OCI-LY3 (cell line): ENCODE measurements at regions not wholly inside any gene's neighbourhood (a gene's known extent, or its start where the extent isn't known, plus 50 kb on each side); places are given as distances from the start of the nearest gene placed in this dataset.

Source experiments
- H2AFZ ChIP-seq: fragments of 200-600, 300-600 bp; shearing (Covaris generic); 2 replicates; pipeline ENCODE4 v1.6.0; 2014; ENCODE audit warnings: antibody characterized with exemption, low read depth, low read length
- H3K27ac ChIP-seq: fragments of 200-600, 300-600 bp; sonication (generic); 2 replicates; pipeline ENCODE4 v1.5.1; 2014; ENCODE audit warnings: mild to moderate bottlenecking, low read length, moderate library complexity, mixed read lengths
- H3K27me3 ChIP-seq: fragments of 200-600, 300-600 bp; sonication (generic); 2 replicates; pipeline ENCODE4 v1.6.1; 2014; ENCODE audit warnings: low read depth, low read length, mixed read lengths
- H3K36me3 ChIP-seq: fragments of 200-600, 300-600 bp; sonication (generic); replicated peaks from 2 replicates; pipeline ENCODE3; 2014; ENCODE audit warnings: low read depth, low read length, mixed read lengths
- H3K4me1 ChIP-seq: fragments of 300-600, 200-600 bp; sonication (generic); 2 replicates; pipeline ENCODE4 v1.6.1; 2014; ENCODE audit warnings: low read length, mixed read lengths
- H3K4me2 ChIP-seq: fragments of 200-600, 300-600 bp; sonication (generic); 2 replicates; pipeline ENCODE4 v1.6.1; 2014; ENCODE audit warnings: low read length, mixed read lengths
- H3K4me3 ChIP-seq: fragments of 300-600, 200-600 bp; sonication (generic); 2 replicates; pipeline ENCODE4 v1.5.1; 2014; ENCODE audit warnings: antibody characterized with exemption, mild to moderate bottlenecking, low read length, moderate library complexity
- H3K79me2 ChIP-seq: fragments of 300-600, 200-600 bp; shearing (Covaris generic); 2 replicates; pipeline ENCODE4 v1.6.1; 2014; ENCODE audit warnings: mild to moderate bottlenecking, low read length, mixed read lengths
- H3K9ac ChIP-seq: fragments of 300-600, 200-600 bp; shearing (Covaris generic); 2 replicates; pipeline ENCODE4 v1.6.0; 2014; ENCODE audit warnings: mild to moderate bottlenecking, low read length, moderate library complexity
- H3K9me3 ChIP-seq: fragments of 200-600, 300-600 bp; shearing (Covaris generic); 2 replicates; pipeline ENCODE4 v1.6.1; 2014; ENCODE audit warnings: low read length, mixed read lengths; ENCODE audit not compliant: insufficient read depth
- H4K20me1 ChIP-seq: fragments of 200-600, 300-600 bp; sonication (generic); 2 replicates; pipeline ENCODE4 v1.6.1; 2016; ENCODE audit warnings: low read length, mixed read lengths; ENCODE audit not compliant: insufficient read depth
- CTCF ChIP-seq: fragments of 200-600, 300-600 bp; sonication (generic); IDR thresholded peaks from 2 replicates; pipeline ENCODE4 v1.5.1; 2014; ENCODE audit warnings: antibody characterized with exemption, low read length, low read depth
- EZH2phosphoT487 ChIP-seq: fragments of 200-600 bp; shearing (Covaris generic); IDR thresholded peaks from 2 replicates; pipeline ENCODE4 v1.6.1; 2018; ENCODE audit warnings: antibody characterized with exemption, mixed run types, low read depth

DNA sequence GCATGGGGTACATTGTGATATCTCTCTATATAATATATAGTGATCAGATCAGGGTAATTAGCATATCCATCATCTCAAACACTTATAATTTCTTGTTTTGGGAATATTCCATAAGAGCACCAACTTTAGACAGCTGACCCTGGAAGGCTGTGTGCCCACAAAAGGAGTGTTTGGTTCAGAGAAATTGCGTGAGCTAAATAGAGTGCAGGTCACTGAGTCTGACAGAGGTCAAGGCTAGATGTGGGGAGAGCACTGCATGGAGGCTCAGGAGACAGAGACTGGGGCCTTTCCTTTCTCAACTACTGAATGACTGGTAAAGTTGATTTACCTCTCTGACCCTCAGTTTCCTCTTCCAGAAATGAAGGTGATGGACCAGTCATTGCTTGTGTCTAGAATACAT, 114.9 kb upstream of the ADGRF1 start:
- Histone ChIP-seq H3K4me2 (no peak overlapping the region), H3K4me3 (no peak overlapping the region), H3K79me2 (no peaks in the 10 kb centered on the region), H3K27ac (no peak overlapping the region), H3K9ac (no peak overlapping the region), H3K27me3 (peaks cover 7% of the 10 kb centered on the region; the same call in 1 of the 2 replicates), H4K20me1 (no peaks in the 10 kb centered on the region), H2AFZ (no peak overlapping the region), H3K4me1 (peaks cover 9% of the 10 kb centered on the region), H3K36me3 (no peaks in the 10 kb centered on the region), H3K9me3 (no peaks in the 10 kb centered on the region)
- TF ChIP-seq EZH2phosphoT487 (no peak), CTCF (no peak)

DNA sequence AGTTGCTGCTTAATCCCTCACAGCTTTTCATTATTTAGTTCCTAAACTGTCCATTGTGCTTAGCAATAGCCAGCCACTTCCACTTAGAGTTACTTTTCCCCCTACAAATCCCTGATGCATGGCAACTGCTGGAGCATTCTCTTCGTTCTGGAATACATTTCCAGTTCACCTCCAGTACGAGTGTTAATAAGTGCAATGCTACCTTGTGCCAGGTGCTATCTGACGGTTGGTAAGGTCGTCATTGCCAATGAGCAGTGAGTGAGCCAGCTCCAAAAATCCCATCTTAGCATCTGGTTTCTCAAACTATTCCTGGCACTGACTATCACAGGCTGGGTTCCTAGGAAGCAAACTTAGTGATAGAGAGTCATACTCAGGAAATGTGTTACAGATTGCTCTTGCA, 114.1 kb upstream of the ADGRF1 start:
- H3K4me3 ChIP-seq = no peak overlapping the region
- H2AFZ ChIP-seq = no peak overlapping the region
- H4K20me1 ChIP-seq = no peaks in the 10 kb centered on the region
- H3K4me2 ChIP-seq = no peak overlapping the region
- H3K79me2 ChIP-seq = no peaks in the 10 kb centered on the region
- peaks cover 7% of the 10 kb centered on the region; the same call in 1 of the 2 replicates for H3K27me3 ChIP-seq
- TF ChIP-seq EZH2phosphoT487 = no peak
- no peak for TF ChIP-seq CTCF
- no peaks in the 10 kb centered on the region for H3K36me3 ChIP-seq
- H3K4me1 ChIP-seq = peaks cover 6% of the 10 kb centered on the region
- no peak overlapping the region for H3K9ac ChIP-seq
- no peak overlapping the region for H3K27ac ChIP-seq
- no peaks in the 10 kb centered on the region for H3K9me3 ChIP-seq

DNA sequence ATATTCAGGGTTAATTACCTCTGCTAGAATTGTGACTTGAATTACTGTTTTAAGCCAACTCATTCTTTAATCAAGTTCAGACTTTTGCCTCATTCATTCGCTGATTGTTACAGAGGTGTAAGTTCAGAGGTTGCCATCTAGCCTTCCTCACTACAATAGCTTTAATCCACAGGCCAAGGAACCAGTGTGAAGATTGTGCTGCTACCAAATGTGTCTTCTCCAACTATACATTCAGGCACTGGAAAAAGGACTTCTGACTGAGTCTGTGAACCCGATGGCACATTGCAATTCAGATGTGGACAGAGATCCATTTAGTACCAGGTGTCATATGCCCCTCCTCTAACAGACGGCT, 111.2 kb upstream of the ADGRF1 start:
- no peak overlapping the region for H3K9ac ChIP-seq
- H3K4me1 ChIP-seq = peaks cover 6% of the 10 kb centered on the region; the same call in 1 of the 2 replicates
- H3K36me3 ChIP-seq = no peaks in the 10 kb centered on the region
- no peaks in the 10 kb centered on the region for H3K9me3 ChIP-seq
- H3K27me3 ChIP-seq = peaks cover 7% of the 10 kb centered on the region; the same call in 1 of the 2 replicates
- H3K4me3 ChIP-seq = no peak overlapping the region
- no peaks in the 10 kb centered on the region for H4K20me1 ChIP-seq
- no peak overlapping the region for H3K27ac ChIP-seq
- no peak overlapping the region for H2AFZ ChIP-seq
- TF ChIP-seq EZH2phosphoT487 = no peak
- no peak for TF ChIP-seq CTCF
- no peaks in the 10 kb centered on the region for H3K79me2 ChIP-seq
- H3K4me2 ChIP-seq = no peak overlapping the region

- Histone ChIP-seq H3K27ac (no peak overlapping the region), H3K4me1 (peaks cover 6% of the 10 kb centered on the region; the same call in 1 of the 2 replicates), H3K36me3 (no peaks in the 10 kb centered on the region), H3K9ac (no peak overlapping the region), H3K9me3 (no peaks in the 10 kb centered on the region), H3K79me2 (no peaks in the 10 kb centered on the region), H3K4me3 (no peak overlapping the region), H2AFZ (no peak overlapping the region), H3K4me2 (no peak overlapping the region), H4K20me1 (no peaks in the 10 kb centered on the region), H3K27me3 (peaks cover 7% of the 10 kb centered on the region; the same call in 1 of the 2 replicates)
- TF ChIP-seq CTCF (no peak), EZH2phosphoT487 (no peak)
These were observed 110.7 kb upstream of the ADGRF1 start for GRCh38 chr6:47152666-47153403.
